ENCODE measurements at regions not wholly inside any gene's neighbourhood (a gene's known extent, or its start where the extent isn't known, plus 50 kb on each side); places are given as distances from the start of the nearest gene placed in this dataset.

GRCh38 chr15:58235961-58236360 lies 97.8 kb downstream of the AQP9 start:
- Histone ChIP-seq H3K4me1 (ENCODE audit: control insufficient read depth, insufficient read depth, low read length, poor library complexity, severe bottlenecking) (peaks cover 2% of the 10 kb centered on the region), H3K36me3 (ENCODE audit: control insufficient read depth, insufficient read depth, low read length) (no peaks in the 10 kb centered on the region)
- WGBS, 2 experiments (ENCODE audit: insufficient coverage in 2 of 2): 100% methylated on average over 1 of the region's 3 CpGs; no CpG with 5 or more reads in 1 of the 2 experiments

GRCh38 chr15:58240191-58240932 lies 102.2 kb downstream of the AQP9 start:
- no peak overlapping the region for H3K4me3 ChIP-seq (ENCODE audit: extremely low read depth, insufficient read depth, low read length, poor library complexity, severe bottlenecking)
- WGBS, 2 experiments (ENCODE audit: insufficient coverage in 2 of 2): 94 to 97% methylated on average over 8 to 9 of the region's 9 CpGs

More at GRCh38 chr15:58235961-58236360, 97.8 kb downstream of the AQP9 start:
- Histone ChIP-seq H3K9me3 (ENCODE audit: control insufficient read depth, low read length) (no peaks in the 10 kb centered on the region), H3K27ac (ENCODE audit: low read depth, low read length, severe bottlenecking) (no peak overlapping the region), H3K4me3 (ENCODE audit: extremely low read depth, insufficient read depth, low read length, poor library complexity, severe bottlenecking) (no peak overlapping the region)

GRCh38 chr15:58241872-58242271 lies 103.7 kb downstream of the AQP9 start:
- Histone ChIP-seq H3K9me3 (ENCODE audit: control insufficient read depth, low read length) (no peaks in the 10 kb centered on the region), H3K4me3 (ENCODE audit: extremely low read depth, insufficient read depth, low read length, poor library complexity, severe bottlenecking) (no peak overlapping the region), H3K36me3 (ENCODE audit: control insufficient read depth, insufficient read depth, low read length) (no peaks in the 10 kb centered on the region), H3K4me1 (ENCODE audit: control insufficient read depth, insufficient read depth, low read length, poor library complexity, severe bottlenecking) (no peaks in the 10 kb centered on the region), H3K27ac (ENCODE audit: low read depth, low read length, severe bottlenecking) (no peak overlapping the region)
- WGBS, 2 experiments (ENCODE audit: insufficient coverage in 2 of 2): 83 to 91% methylated on average over 1 to 7 of the region's 7 CpGs

More at GRCh38 chr15:58240191-58240932, 102.2 kb downstream of the AQP9 start:
- H3K9me3 ChIP-seq (ENCODE audit: control insufficient read depth, low read length): no peaks in the 10 kb centered on the region
- no peaks in the 10 kb centered on the region for H3K36me3 ChIP-seq (ENCODE audit: control insufficient read depth, insufficient read depth, low read length)
- no peaks in the 10 kb centered on the region for H3K4me1 ChIP-seq (ENCODE audit: control insufficient read depth, insufficient read depth, low read length, poor library complexity, severe bottlenecking)
- no peak overlapping the region for H3K27ac ChIP-seq (ENCODE audit: low read depth, low read length, severe bottlenecking)

DNA sequence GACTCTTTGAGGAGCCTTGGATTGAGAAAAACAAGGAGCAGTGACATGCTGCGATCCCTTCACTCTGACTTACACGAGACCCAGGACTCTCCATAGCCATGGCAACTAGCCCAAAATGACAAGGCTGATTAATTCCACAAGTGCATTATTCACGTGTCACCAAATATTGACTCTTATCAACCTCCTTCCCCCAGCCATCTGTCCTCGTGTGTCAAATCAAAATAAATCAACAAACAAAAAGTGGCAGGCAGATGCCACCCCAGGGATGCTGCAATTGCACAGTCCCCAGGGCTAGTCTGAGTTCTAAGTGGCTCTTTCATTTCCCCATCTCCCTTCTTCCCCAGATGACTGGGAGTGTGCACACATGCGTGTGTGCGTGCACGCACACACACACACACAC lies 104.9 kb downstream of the AQP9 start:
- Histone ChIP-seq H3K9me3 (ENCODE audit: control insufficient read depth, low read length) (no peaks in the 10 kb centered on the region), H3K4me3 (ENCODE audit: extremely low read depth, insufficient read depth, low read length, poor library complexity, severe bottlenecking) (no peak overlapping the region), H3K36me3 (ENCODE audit: control insufficient read depth, insufficient read depth, low read length) (no peaks in the 10 kb centered on the region), H3K27ac (ENCODE audit: low read depth, low read length, severe bottlenecking) (no peak overlapping the region), H3K4me1 (ENCODE audit: control insufficient read depth, insufficient read depth, low read length, poor library complexity, severe bottlenecking) (no peaks in the 10 kb centered on the region)
- 89 to 93% methylated on average over 3 to 4 of the region's 7 CpGs for WGBS, 2 experiments (ENCODE audit: insufficient coverage in 2 of 2)

DNA sequence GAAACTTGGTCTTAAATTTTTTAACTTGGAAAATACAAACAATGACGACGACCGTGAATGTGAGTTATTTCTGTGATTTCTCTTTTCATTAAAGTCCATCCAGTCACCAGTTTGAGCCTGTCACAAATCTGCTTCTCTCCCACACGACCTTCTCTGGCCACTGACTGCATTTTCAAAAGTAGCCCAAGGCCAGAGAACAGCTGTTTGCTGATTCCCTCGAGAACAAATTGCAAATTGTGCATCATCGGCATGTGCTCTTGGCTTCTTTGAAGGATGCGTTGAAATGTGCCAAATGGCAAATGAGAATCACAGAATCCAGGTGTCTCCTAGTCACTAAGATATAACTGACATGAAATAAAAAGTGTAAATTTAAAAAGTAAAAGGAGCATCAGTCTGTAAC lies 106.4 kb downstream of the AQP9 start:
- no peaks in the 10 kb centered on the region for H3K4me1 ChIP-seq (ENCODE audit: control insufficient read depth, insufficient read depth, low read length, poor library complexity, severe bottlenecking)
- WGBS, 2 experiments (ENCODE audit: insufficient coverage in 2 of 2): 75 to 88% methylated on average over 6 of the region's 7 CpGs
- no peak overlapping the region for H3K4me3 ChIP-seq (ENCODE audit: extremely low read depth, insufficient read depth, low read length, poor library complexity, severe bottlenecking)
- H3K9me3 ChIP-seq (ENCODE audit: control insufficient read depth, low read length): no peaks in the 10 kb centered on the region
- no peaks in the 10 kb centered on the region for H3K36me3 ChIP-seq (ENCODE audit: control insufficient read depth, insufficient read depth, low read length)
- H3K27ac ChIP-seq (ENCODE audit: low read depth, low read length, severe bottlenecking): no peak overlapping the region

- Histone ChIP-seq H3K4me3 (ENCODE audit: extremely low read depth, insufficient read depth, low read length, poor library complexity, severe bottlenecking) (no peak overlapping the region), H3K4me1 (ENCODE audit: control insufficient read depth, insufficient read depth, low read length, poor library complexity, severe bottlenecking) (no peaks in the 10 kb centered on the region), H3K27ac (ENCODE audit: low read depth, low read length, severe bottlenecking) (no peak overlapping the region), H3K36me3 (ENCODE audit: control insufficient read depth, insufficient read depth, low read length) (no peaks in the 10 kb centered on the region), H3K9me3 (ENCODE audit: control insufficient read depth, low read length) (no peaks in the 10 kb centered on the region)
- 80 to 87% methylated on average over 3 of the region's 3 CpGs for WGBS, 2 experiments (ENCODE audit: insufficient coverage in 2 of 2)
Observed at GRCh38 chr15:58246041-58246440, 107.9 kb downstream of the AQP9 start.

DNA sequence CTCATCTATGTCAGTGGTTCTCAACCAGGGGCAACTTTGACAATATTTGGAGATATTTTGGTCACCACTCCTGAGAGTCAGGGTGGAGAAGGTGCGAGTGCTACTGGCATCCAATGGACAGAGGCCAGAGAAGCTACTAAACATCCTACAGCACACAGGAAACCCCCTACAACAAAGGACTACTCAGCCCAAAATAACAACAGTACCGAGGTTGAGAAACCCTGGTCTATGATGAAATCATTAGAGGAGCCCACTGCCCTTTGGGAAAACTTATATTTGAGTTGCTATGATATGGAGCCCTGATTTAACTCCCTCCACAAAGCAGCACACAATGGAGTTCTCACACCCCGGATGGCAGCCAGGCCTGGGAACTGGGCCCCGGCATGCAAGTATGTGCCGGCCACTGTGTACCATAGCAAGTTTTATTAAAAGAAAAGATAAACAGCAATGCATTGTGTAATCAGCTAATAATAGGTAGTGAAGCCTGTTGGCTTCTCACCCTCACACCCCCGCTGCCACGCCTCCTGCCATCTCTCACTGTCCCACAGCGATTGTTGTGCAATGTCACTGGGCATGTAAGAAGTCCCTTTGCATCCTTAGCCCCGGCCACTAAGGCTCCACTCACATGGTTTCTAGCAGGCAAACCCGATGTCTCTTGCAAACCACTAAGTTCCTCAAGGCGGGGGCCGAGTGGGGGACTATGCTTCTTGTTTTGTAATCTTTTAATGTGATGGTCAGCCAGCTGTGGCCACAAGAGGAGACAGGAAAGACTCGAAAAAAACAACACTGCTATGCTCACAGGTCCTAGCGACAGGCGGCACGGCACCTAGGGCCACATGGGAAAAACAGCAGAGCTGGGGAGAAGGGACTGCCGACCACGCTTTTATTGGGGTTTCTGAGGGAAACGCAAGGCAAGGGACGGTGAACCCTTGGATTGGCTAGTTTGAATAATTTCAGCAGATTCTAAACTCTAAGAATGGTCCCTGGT lies 110.0 kb downstream of the AQP9 start:
- Histone ChIP-seq H3K4me3 (ENCODE audit: extremely low read depth, insufficient read depth, low read length, poor library complexity, severe bottlenecking) (no peak overlapping the region), H3K9me3 (ENCODE audit: control insufficient read depth, low read length) (no peaks in the 10 kb centered on the region), H3K4me1 (ENCODE audit: control insufficient read depth, insufficient read depth, low read length, poor library complexity, severe bottlenecking) (no peaks in the 10 kb centered on the region), H3K36me3 (ENCODE audit: control insufficient read depth, insufficient read depth, low read length) (no peaks in the 10 kb centered on the region), H3K27ac (ENCODE audit: low read depth, low read length, severe bottlenecking) (no peak overlapping the region)
- WGBS, 2 experiments (ENCODE audit: insufficient coverage in 2 of 2): 93 to 96% methylated on average over 15 of the region's 20 CpGs

DNA sequence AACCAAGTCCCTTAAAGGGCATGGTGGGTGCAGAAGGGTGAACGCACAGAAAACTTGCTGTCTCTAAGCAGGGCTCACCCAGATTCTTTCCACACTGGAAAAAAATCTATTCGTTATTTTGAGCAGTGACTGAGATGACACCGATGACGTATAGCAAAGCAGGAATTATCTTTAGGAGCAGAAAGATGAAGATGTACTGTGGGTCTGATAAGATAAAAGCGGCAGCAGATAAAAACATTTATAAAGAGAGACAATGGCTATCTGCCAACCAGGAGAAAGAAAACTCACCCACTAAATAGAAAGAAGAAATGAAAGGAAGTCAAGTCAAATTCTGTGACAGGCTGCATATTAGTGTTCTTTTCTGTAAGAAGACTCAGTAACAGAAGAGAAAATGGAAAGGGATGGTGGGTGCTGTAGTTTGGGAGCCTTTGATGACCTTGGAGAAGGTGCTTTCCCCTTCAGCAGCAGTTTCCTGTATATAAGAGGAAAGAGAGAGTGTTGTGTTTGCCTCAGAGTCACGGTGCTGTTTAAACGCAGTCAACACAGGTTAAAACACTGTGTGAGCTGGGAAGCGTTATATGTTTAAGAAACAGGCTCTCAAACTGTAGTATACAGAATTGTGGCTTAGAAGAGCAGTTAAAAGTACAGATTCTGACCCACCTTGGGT lies 111.6 kb downstream of the AQP9 start:
- no peak overlapping the region for H3K27ac ChIP-seq (ENCODE audit: low read depth, low read length, severe bottlenecking)
- peaks cover 2% of the 10 kb centered on the region for H3K9me3 ChIP-seq (ENCODE audit: control insufficient read depth, low read length)
- no peak overlapping the region for H3K4me3 ChIP-seq (ENCODE audit: extremely low read depth, insufficient read depth, low read length, poor library complexity, severe bottlenecking)
- no peaks in the 10 kb centered on the region for H3K36me3 ChIP-seq (ENCODE audit: control insufficient read depth, insufficient read depth, low read length)
- 92 to 96% methylated on average over 4 to 7 of the region's 8 CpGs for WGBS, 2 experiments (ENCODE audit: insufficient coverage in 2 of 2)
- no peaks in the 10 kb centered on the region for H3K4me1 ChIP-seq (ENCODE audit: control insufficient read depth, insufficient read depth, low read length, poor library complexity, severe bottlenecking)

- H3K4me3 ChIP-seq (ENCODE audit: extremely low read depth, insufficient read depth, low read length, poor library complexity, severe bottlenecking): no peak overlapping the region
- H3K4me1 ChIP-seq (ENCODE audit: control insufficient read depth, insufficient read depth, low read length, poor library complexity, severe bottlenecking): no peaks in the 10 kb centered on the region
- no peaks in the 10 kb centered on the region for H3K36me3 ChIP-seq (ENCODE audit: control insufficient read depth, insufficient read depth, low read length)
- peaks cover 12% of the 10 kb centered on the region for H3K9me3 ChIP-seq (ENCODE audit: control insufficient read depth, low read length)
- H3K27ac ChIP-seq (ENCODE audit: low read depth, low read length, severe bottlenecking): no peak overlapping the region
- 79 to 85% methylated on average over 2 of the region's 7 CpGs for WGBS, 2 experiments (ENCODE audit: insufficient coverage in 2 of 2)
Observed at GRCh38 chr15:58252586-58253323, 114.6 kb downstream of the AQP9 start.

- Histone ChIP-seq H3K9me3 (ENCODE audit: control insufficient read depth, low read length) (peaks cover 12% of the 10 kb centered on the region), H3K27ac (ENCODE audit: low read depth, low read length, severe bottlenecking) (no peak overlapping the region), H3K4me3 (ENCODE audit: extremely low read depth, insufficient read depth, low read length, poor library complexity, severe bottlenecking) (no peak overlapping the region), H3K36me3 (ENCODE audit: control insufficient read depth, insufficient read depth, low read length) (no peaks in the 10 kb centered on the region), H3K4me1 (ENCODE audit: control insufficient read depth, insufficient read depth, low read length, poor library complexity, severe bottlenecking) (peaks cover 11% of the 10 kb centered on the region)
- WGBS, 2 experiments (ENCODE audit: insufficient coverage in 2 of 2): 86 to 90% methylated on average over 5 to 6 of the region's 7 CpGs
Observed at GRCh38 chr15:58257776-58258325, 119.7 kb downstream of the AQP9 start.

Measured in mesodermal cell (in vitro differentiated cells).